GM12892 (cell line): ENCODE measurements at regions not wholly inside any gene's neighbourhood (a gene's known extent, or its start where the extent isn't known, plus 50 kb on each side); places are given as distances from the start of the nearest gene placed in this dataset.

Experiments used
- DNase-seq: peaks from one replicate; pipeline ENCODE4 v3.0.0; 2011; ENCODE audit not compliant: insufficient read length
- FAIRE-seq: peaks from 2 replicates; lab custom pipeline; 2011; peaks lifted over from hg19 to GRCh38; lab: Jason Lieb, UNC
- POLR2A ChIP-seq: IDR thresholded peaks from 2 replicates; pipeline ENCODE4 v1.6.1; 2011; ENCODE audit warnings: low read depth, low read length, control low read depth
- POLR2AphosphoS5 ChIP-seq: IDR thresholded peaks from 2 replicates; pipeline ENCODE4 v1.6.1; 2011; ENCODE audit warnings: low read depth, low read length, control low read depth
- TAF1 ChIP-seq: IDR thresholded peaks from 2 replicates; pipeline ENCODE4 v1.6.1; 2011; ENCODE audit warnings: low read depth, mild to moderate bottlenecking, control low read depth, low read length, borderline replicate concordance

GRCh38 chr5:159409801-159410200, 79.5 kb upstream of the IL12B start:
- DNase-seq (no peak), FAIRE-seq (peak; percentile 42)
- TF ChIP-seq POLR2AphosphoS5: no peak
- TF ChIP-seq POLR2A: no peak
- no peak for TF ChIP-seq TAF1

- no peak for FAIRE-seq
- TF ChIP-seq POLR2AphosphoS5: no peak
- no peak for TF ChIP-seq POLR2A
- TF ChIP-seq TAF1: no peak
- DNase-seq: no peak
These were observed 80.2 kb upstream of the IL12B start for GRCh38 chr5:159410480-159410879.

GRCh38 chr5:159411115-159411514, 80.8 kb upstream of the IL12B start:
- no peak for DNase-seq
- TF ChIP-seq POLR2AphosphoS5: no peak
- no peak for TF ChIP-seq TAF1
- TF ChIP-seq POLR2A: no peak
- no peak for FAIRE-seq

GRCh38 chr5:159412284-159413046, 82.2 kb upstream of the IL12B start:
- no peak for TF ChIP-seq TAF1
- TF ChIP-seq POLR2AphosphoS5: no peak
- no peak for TF ChIP-seq POLR2A
- DNase-seq (no peak), FAIRE-seq (peak; percentile 73)

- DNase-seq: no peak
- no peak for FAIRE-seq
- TF ChIP-seq POLR2A (no peak), TAF1 (no peak), POLR2AphosphoS5 (no peak)
These were observed 83.7 kb upstream of the IL12B start for GRCh38 chr5:159414021-159414420.

- FAIRE-seq (no peak), DNase-seq (no peak)
- TF ChIP-seq POLR2AphosphoS5: no peak
- TF ChIP-seq POLR2A: no peak
- TF ChIP-seq TAF1: no peak
These were observed 85.1 kb upstream of the IL12B start for GRCh38 chr5:159415301-159415937.

- TF ChIP-seq POLR2A: no peak
- no peak for TF ChIP-seq POLR2AphosphoS5
- no peak for TF ChIP-seq TAF1
- FAIRE-seq (no peak), DNase-seq (no peak)
These were observed 86.2 kb upstream of the IL12B start for GRCh38 chr5:159416438-159416837.

GRCh38 chr5:159417170-159417569, 86.9 kb upstream of the IL12B start:
- no peak for TF ChIP-seq POLR2AphosphoS5
- no peak for TF ChIP-seq TAF1
- TF ChIP-seq POLR2A: no peak
- FAIRE-seq (no peak), DNase-seq (no peak)

- no peak for TF ChIP-seq POLR2A
- TF ChIP-seq TAF1: no peak
- no peak for TF ChIP-seq POLR2AphosphoS5
- FAIRE-seq (no peak), DNase-seq (no peak)
These were observed 89.3 kb upstream of the IL12B start for GRCh38 chr5:159419576-159419975.

- FAIRE-seq: no peak
- no peak for DNase-seq
These were observed 90.7 kb upstream of the IL12B start for GRCh38 chr5:159420940-159421339.

GRCh38 chr5:159422361-159422760, 92.1 kb upstream of the IL12B start:
- DNase-seq (no peak), FAIRE-seq (no peak)
- TF ChIP-seq POLR2AphosphoS5 (no peak), TAF1 (no peak), POLR2A (no peak)

More at GRCh38 chr5:159420940-159421339, 90.7 kb upstream of the IL12B start:
- TF ChIP-seq POLR2AphosphoS5 (no peak), TAF1 (no peak), POLR2A (no peak)

GRCh38 chr5:159422910-159423309, 92.6 kb upstream of the IL12B start:
- no peak for FAIRE-seq
- no peak for TF ChIP-seq TAF1
- no peak for TF ChIP-seq POLR2AphosphoS5
- no peak for TF ChIP-seq POLR2A
- DNase-seq: no peak
